Suprapubic skin (tissue), 4 donors: ENCODE measurements at regions not wholly inside any gene's neighbourhood (a gene's known extent, or its start where the extent isn't known, plus 50 kb on each side); places are given as distances from the start of the nearest gene placed in this dataset.

ENCODE experiments used
- CTCF ChIP-seq, 2 donors: fragments of 200-600 bp in 1 of 2; fragments of 450-650 bp in 1 of 2; sonication (generic) in 1 of 2; IDR thresholded peaks; one replicate each; pipeline ENCODE4 v1.5.1; 2016 to 2019; ENCODE audit warnings: antibody characterized with exemption in 2 of 2, mild to moderate bottlenecking in 1 of 2, moderate library complexity in 1 of 2
- EP300 ChIP-seq: sonication (generic); formaldehyde crosslinking; IDR thresholded peaks from one replicate; pipeline ENCODE4 v1.6.1; 2017; ENCODE audit warnings: antibody characterized with exemption
- POLR2A ChIP-seq, 2 donors: fragments of 450-650 bp; IDR thresholded peaks; one replicate each; pipeline ENCODE4 v1.6.1; 2017; ENCODE audit warnings: antibody characterized with exemption in 2 of 2, mild to moderate bottlenecking in 2 of 2, moderate library complexity in 2 of 2
- POLR2AphosphoS5 ChIP-seq, 3 donors: sonication (generic); formaldehyde crosslinking; IDR thresholded peaks; one replicate each; pipeline ENCODE4 v1.6.1; 2017; ENCODE audit warnings: antibody characterized with exemption in 3 of 3

GRCh38 chr5:156120777-156121176, 206.2 kb upstream of the SGCD start:
- TF ChIP-seq CTCF (IDR thresholded peaks at IDR 0.05), result no peak
- no peak for TF ChIP-seq EP300
- TF ChIP-seq POLR2AphosphoS5 (IDR thresholded peaks at IDR 0.05), result no peak
- no peak for TF ChIP-seq POLR2A (IDR thresholded peaks at IDR 0.05)
